Erythroblast (primary cell): ENCODE measurements at regions not wholly inside any gene's neighbourhood (a gene's known extent, or its start where the extent isn't known, plus 50 kb on each side); places are given as distances from the start of the nearest gene placed in this dataset.

Experiments used
- GATA1 ChIP-seq: IDR thresholded peaks from 2 replicates; pipeline ENCODE4 v1.6.1; 2011; ENCODE audit warnings: low read depth, mild to moderate bottlenecking, control low read depth, low read length, moderate library complexity
- POLR2A ChIP-seq: IDR thresholded peaks from 2 replicates; pipeline ENCODE4 v1.6.1; 2011; ENCODE audit warnings: mild to moderate bottlenecking, low read length

- TF ChIP-seq POLR2A (no peak), GATA1 (no peak)
Measured at GRCh38 chr2:15871239-15871783, 69.0 kb upstream of the MYCN start.
